Esophagus squamous epithelium (tissue), 4 donors: ENCODE measurements at regions not wholly inside any gene's neighbourhood (a gene's known extent, or its start where the extent isn't known, plus 50 kb on each side); places are given as distances from the start of the nearest gene placed in this dataset.

Experiments used
- POLR2A ChIP-seq, 4 donors: fragments of 450-650 bp; IDR thresholded peaks; one replicate each; pipeline ENCODE4 v1.6.1; 2017; ENCODE audit warnings: antibody characterized with exemption in 4 of 4, mild to moderate bottlenecking in 4 of 4, moderate library complexity in 3 of 4
- TF ChIP-seq, protein P1 (sequence below), 6 experiments: fragments of 450-650 bp in 4 of 6; fragments of 200-600 bp in 2 of 6; sonication (generic) in 2 of 6; IDR thresholded peaks; one replicate each; pipeline ENCODE4 v1.5.1; 2016 to 2019; ENCODE audit warnings: antibody characterized with exemption in 6 of 6, mild to moderate bottlenecking in 4 of 6, moderate library complexity in 4 of 6

DNA sequence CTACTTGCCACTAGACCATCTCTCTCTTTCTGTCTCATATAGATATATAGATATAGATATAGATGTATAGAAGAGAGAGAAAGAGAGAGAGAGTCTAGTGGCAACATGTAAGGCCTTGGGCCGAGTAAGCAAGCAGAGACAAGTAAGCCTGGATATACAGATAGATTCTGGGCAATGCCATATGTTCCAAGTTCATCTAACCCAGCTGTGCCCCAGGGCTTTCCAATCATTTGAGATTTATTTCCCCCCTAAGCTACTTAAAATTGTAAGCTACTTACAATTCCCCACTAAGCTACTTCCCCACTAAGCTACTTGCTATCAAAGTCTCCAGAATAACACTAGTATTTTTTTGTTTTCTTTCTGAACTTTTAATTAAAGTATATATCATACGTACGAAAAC lies 1094.1 kb downstream of the DNAJB9 start:
- TF ChIP-seq POLR2A (IDR thresholded peaks at IDR 0.05): no peak
- TF ChIP-seq, protein P1, sequence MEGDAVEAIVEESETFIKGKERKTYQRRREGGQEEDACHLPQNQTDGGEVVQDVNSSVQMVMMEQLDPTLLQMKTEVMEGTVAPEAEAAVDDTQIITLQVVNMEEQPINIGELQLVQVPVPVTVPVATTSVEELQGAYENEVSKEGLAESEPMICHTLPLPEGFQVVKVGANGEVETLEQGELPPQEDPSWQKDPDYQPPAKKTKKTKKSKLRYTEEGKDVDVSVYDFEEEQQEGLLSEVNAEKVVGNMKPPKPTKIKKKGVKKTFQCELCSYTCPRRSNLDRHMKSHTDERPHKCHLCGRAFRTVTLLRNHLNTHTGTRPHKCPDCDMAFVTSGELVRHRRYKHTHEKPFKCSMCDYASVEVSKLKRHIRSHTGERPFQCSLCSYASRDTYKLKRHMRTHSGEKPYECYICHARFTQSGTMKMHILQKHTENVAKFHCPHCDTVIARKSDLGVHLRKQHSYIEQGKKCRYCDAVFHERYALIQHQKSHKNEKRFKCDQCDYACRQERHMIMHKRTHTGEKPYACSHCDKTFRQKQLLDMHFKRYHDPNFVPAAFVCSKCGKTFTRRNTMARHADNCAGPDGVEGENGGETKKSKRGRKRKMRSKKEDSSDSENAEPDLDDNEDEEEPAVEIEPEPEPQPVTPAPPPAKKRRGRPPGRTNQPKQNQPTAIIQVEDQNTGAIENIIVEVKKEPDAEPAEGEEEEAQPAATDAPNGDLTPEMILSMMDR (IDR thresholded peaks at IDR 0.05): no peak
